Bronchial epithelial cell (primary cell): ENCODE measurements at regions not wholly inside any gene's neighbourhood (a gene's known extent, or its start where the extent isn't known, plus 50 kb on each side); places are given as distances from the start of the nearest gene placed in this dataset.
A peak's percentile ranks its signal among the peaks of the same experiment; 100 is the strongest.

ENCODE experiments used
- DNase-seq: peaks from one replicate; pipeline ENCODE4 v3.0.0-alpha.2; 2010; ENCODE audit warnings: low read depth
- FAIRE-seq: peaks from 2 replicates; lab custom pipeline; 2011; peaks lifted over from hg19 to GRCh38; lab: Jason Lieb, UNC
- H3K27me3 ChIP-seq: 2 replicates; pipeline ENCODE4 v1.5.1; 2011; ENCODE audit warnings: low read length; ENCODE audit not compliant: control insufficient read depth, insufficient read depth
- H3K36me3 ChIP-seq: 2 replicates; pipeline ENCODE4 v1.5.1; 2011; ENCODE audit warnings: low read length; ENCODE audit not compliant: control insufficient read depth, insufficient read depth
- H3K4me3 ChIP-seq: 2 replicates; pipeline ENCODE4 v1.5.1; 2011; ENCODE audit warnings: mild to moderate bottlenecking, low read depth, low read length, control low read depth
- TF ChIP-seq, protein P1 (sequence below): IDR thresholded peaks from 2 replicates; pipeline ENCODE4 v1.5.1; 2011; ENCODE audit warnings: mild to moderate bottlenecking, moderate library complexity, low read length, control low read depth, inconsistent platforms; ENCODE audit not compliant: insufficient read depth, severe bottlenecking

DNA sequence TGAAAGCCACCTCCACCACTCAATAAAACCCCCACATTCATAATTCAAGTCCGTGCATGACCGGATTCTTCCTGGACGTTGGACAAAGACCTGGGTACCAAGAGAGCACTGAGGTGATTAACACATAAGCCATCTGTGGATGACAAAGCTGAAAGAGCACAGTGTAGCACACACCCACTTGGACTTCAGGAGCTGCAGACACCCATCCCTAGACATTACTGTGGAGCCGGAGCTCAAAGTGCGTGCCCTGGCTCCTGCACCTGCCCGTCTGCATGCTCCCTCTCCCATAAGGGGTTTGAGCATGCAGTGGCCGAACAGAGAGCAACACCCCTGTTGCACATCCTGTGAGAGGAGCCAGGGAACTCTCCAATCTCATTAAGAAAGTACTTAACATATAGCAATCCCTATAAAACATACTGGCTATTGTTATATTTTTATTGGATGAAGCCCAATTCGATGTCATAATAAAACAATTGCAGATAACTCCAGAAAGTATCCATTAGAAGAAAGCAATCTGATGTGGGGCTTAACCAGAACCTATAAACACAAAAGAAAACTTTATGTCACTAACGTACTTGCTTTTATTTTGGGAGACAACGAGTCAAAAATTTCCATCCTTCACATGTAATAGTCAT, 1174.2 kb upstream of the C9orf72 start:
- no peak for DNase-seq
- Histone ChIP-seq H3K4me3 (no peak overlapping the region), H3K27me3 (no peaks in the 10 kb centered on the region), H3K36me3 (no peaks in the 10 kb centered on the region)
- TF ChIP-seq, protein P1, sequence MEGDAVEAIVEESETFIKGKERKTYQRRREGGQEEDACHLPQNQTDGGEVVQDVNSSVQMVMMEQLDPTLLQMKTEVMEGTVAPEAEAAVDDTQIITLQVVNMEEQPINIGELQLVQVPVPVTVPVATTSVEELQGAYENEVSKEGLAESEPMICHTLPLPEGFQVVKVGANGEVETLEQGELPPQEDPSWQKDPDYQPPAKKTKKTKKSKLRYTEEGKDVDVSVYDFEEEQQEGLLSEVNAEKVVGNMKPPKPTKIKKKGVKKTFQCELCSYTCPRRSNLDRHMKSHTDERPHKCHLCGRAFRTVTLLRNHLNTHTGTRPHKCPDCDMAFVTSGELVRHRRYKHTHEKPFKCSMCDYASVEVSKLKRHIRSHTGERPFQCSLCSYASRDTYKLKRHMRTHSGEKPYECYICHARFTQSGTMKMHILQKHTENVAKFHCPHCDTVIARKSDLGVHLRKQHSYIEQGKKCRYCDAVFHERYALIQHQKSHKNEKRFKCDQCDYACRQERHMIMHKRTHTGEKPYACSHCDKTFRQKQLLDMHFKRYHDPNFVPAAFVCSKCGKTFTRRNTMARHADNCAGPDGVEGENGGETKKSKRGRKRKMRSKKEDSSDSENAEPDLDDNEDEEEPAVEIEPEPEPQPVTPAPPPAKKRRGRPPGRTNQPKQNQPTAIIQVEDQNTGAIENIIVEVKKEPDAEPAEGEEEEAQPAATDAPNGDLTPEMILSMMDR = no peak
- FAIRE-seq = no peak

DNA sequence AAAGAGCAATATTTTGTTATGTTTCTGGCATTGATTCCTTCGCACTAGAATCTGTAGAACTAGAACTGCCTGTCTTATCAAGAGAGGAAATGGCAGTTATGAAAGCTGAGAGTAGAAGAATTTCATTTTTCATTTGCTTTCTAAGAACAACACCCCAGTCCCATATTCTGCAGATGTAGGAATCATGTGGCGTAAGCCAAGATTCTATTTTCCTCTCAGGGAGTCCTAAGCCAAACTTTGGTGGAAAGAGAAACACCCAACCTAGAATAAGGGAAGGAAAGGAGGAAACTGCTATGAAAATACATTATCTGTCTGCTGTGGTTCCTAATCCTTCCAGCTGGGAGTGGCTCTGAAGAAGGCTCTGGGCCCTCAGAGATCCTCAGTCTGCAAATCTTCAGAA, 1176.9 kb upstream of the C9orf72 start:
- H3K4me3 ChIP-seq = no peak overlapping the region
- TF ChIP-seq, protein P1 = no peak
- H3K27me3 ChIP-seq = no peaks in the 10 kb centered on the region
- H3K36me3 ChIP-seq = no peaks in the 10 kb centered on the region
- DNase-seq (no peak), FAIRE-seq (no peak)

DNA sequence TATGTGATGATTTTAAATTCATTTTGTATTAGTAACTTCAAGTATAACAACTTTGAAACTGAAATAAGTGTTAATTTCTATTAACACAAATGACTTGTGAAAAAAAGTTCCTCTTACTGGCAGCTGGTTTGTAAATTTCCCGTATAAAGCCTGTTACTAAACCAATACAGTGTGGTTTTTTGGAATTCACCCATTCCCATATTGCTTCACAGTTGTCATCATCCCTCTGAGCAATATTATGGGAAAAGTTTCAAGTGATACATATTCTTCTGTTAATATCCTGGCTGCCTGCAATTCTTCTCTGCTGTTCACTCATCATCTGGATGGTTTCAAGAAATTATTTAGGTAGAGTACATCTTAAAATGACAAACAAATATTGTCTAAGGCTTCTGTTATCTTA, 1185.1 kb upstream of the C9orf72 start:
- DNase-seq (peak; percentile 38), FAIRE-seq (no peak)
- TF ChIP-seq, protein P1 = no peak
- Histone ChIP-seq H3K27me3 (no peaks in the 10 kb centered on the region), H3K4me3 (no peak overlapping the region), H3K36me3 (no peaks in the 10 kb centered on the region)

DNA sequence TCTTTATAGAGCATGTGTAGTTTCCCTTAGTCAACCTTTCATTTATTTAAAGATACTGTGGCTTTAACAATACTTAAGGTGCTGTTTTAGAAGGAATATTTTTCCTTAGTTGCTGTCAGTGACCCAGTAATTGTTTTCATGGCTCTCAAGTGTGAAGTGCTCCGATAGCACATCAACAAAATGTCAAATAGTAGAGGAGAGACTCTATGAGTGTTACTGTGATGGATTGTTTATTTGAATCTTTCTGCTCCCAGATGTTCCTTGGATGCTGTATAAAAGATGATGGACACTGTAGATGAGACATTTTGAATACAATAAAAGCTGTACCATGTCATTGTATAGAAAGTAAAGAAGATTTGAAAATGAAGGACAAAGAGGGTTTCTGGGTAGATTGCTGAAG, 1185.7 kb upstream of the C9orf72 start:
- no peak for FAIRE-seq
- TF ChIP-seq, protein P1 = no peak

DNA sequence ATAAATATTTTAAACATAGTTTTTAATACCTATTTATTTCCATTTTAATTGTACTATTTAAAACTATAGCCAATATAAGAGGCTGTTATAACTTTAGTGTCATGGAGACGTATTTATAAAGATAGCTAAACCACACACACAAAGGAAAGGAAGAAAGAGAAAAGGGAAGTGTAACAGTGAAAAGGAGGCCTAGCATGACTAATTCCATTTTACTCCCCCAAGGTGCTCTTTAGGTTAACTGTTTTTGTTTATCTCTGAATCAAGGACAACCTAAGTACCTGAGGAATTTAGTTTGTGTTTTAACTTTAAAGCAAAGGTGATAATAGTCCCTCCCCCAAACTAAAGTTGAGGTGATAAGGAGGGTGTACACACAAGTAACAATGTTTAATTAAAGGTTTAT, 1188.9 kb upstream of the C9orf72 start:
- TF ChIP-seq, protein P1 = no peak
- FAIRE-seq = no peak

More for the DNA sequence above, 1185.7 kb upstream of the C9orf72 start:
- Histone ChIP-seq H3K4me3 (no peak overlapping the region), H3K27me3 (no peaks in the 10 kb centered on the region), H3K36me3 (no peaks in the 10 kb centered on the region)
- no peak for DNase-seq

DNA sequence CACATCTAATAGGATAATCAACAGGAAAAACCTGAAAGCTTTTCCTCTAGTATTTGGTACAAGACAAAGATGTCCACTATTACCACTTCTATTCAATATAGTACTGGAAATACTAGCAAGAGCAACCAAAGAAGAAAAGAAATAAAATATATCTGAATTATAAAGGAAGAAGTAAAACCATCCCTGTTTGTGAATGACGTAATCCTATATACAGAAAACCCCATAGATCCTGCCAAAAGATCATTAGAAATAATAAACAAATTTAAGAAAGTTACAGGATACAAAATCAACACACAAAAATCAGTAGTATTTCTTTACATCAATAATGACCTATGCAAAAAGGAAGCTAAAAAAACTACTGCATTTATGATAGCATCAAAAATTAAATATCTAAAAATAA, 1191.3 kb upstream of the C9orf72 start:
- no peak for FAIRE-seq

More for the DNA sequence above, 1188.9 kb upstream of the C9orf72 start:
- Histone ChIP-seq H3K4me3 (no peak overlapping the region), H3K27me3 (no peaks in the 10 kb centered on the region), H3K36me3 (no peaks in the 10 kb centered on the region)
- DNase-seq = no peak

More for the DNA sequence above, 1191.3 kb upstream of the C9orf72 start:
- H3K36me3 ChIP-seq = no peaks in the 10 kb centered on the region
- H3K4me3 ChIP-seq = no peak overlapping the region
- DNase-seq = no peak
- H3K27me3 ChIP-seq = no peaks in the 10 kb centered on the region
- TF ChIP-seq, protein P1 = no peak
